GM12864 (cell line): ENCODE measurements at regions not wholly inside any gene's neighbourhood (a gene's known extent, or its start where the extent isn't known, plus 50 kb on each side); places are given as distances from the start of the nearest gene placed in this dataset.

Source experiments
- DNase-seq: peaks from one replicate; pipeline ENCODE4 v3.0.0-alpha.2; 2011; ENCODE audit warnings: low read depth
- H3K4me3 ChIP-seq: 2 replicates; pipeline ENCODE4 v1.5.1; 2011; ENCODE audit warnings: mild to moderate bottlenecking, low read depth, low read length, control low read depth
- CTCF ChIP-seq: IDR thresholded peaks from 2 replicates; pipeline ENCODE4 v1.5.1; 2011; ENCODE audit warnings: low read depth, mild to moderate bottlenecking, moderate library complexity, low read length, control low read depth, inconsistent platforms; ENCODE audit errors: missing control alignments

DNA sequence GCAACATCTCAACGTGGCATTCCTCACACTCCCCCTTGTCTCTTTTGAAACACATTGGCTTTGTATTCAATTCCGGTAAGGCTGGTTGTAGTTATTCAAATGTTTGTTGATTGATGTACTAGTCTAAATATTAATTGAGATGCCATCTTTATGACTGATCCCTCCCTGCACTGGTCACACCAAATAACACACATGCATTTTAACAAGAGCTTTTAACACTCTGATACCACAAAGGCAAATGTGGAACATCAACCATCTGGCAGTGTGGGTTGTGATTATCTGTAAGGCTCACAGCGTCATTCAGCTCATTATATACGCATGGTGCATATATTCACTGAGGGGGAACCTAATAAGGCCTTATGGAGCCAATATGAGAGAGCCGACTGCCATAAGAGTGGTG, 305.0 kb downstream of the TENT4A start:
- no peak for TF ChIP-seq CTCF
- no peak overlapping the region for H3K4me3 ChIP-seq
- no peak for DNase-seq

DNA sequence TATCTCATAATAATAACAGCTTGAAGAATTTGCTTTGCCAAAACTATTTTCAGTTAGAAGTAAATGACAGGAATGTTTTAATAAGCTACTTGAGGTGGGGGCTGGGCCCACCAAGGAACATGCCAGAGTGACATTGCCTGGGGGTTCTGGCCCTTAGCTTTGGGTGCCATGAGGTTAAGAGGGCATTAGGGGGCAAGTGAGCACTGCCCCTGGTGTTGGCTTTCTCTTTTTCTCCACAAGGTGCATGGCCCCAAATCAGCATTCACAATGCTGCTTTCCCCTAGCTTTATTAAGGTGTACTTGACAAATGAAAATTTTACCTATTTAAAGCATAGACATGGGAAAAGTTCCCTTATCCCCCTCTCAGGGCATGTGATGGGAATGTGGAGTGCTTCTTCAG, 305.4 kb downstream of the TENT4A start:
- no peak for DNase-seq
- TF ChIP-seq CTCF: no peak
- no peak overlapping the region for H3K4me3 ChIP-seq

- no peak overlapping the region for H3K4me3 ChIP-seq
- no peak for DNase-seq
- TF ChIP-seq CTCF: no peak
These were observed 323.1 kb downstream of the TENT4A start for GRCh38 chr5:7036192-7036835.

GRCh38 chr5:7039074-7039473, 325.8 kb downstream of the TENT4A start:
- H3K4me3 ChIP-seq: no peak overlapping the region
- no peak for TF ChIP-seq CTCF
- DNase-seq: no peak

DNA sequence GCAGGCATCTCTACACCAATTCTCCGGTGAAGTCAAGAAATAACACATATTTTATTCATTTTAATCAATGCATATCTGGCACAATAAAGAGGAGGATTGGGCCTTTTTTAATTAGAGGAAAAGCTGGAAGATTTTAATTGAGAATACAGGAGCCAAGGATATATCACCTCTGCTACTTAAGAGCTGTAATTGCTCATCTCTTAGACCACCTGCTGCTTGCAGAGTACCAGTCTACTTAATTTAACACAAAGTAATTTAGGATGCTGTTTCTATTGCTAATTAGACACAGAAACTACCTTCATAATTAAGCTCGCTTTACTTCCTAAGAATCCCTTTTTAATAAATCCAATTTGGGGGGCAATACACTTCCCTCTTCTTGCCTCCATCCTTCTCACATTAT, 326.9 kb downstream of the TENT4A start:
- TF ChIP-seq CTCF: no peak
- no peak for DNase-seq
- H3K4me3 ChIP-seq: no peak overlapping the region

- no peak for DNase-seq
- no peak for TF ChIP-seq CTCF
These were observed 330.6 kb downstream of the TENT4A start for GRCh38 chr5:7043797-7044196.

GRCh38 chr5:7047511-7048261, 334.5 kb downstream of the TENT4A start:
- TF ChIP-seq CTCF: no peak
- DNase-seq: no peak
- H3K4me3 ChIP-seq: no peak overlapping the region

More at GRCh38 chr5:7043797-7044196, 330.6 kb downstream of the TENT4A start:
- H3K4me3 ChIP-seq: no peak overlapping the region
